Jurkat, Clone E6-1 (cell line): ENCODE measurements at regions not wholly inside any gene's neighbourhood (a gene's known extent, or its start where the extent isn't known, plus 50 kb on each side); places are given as distances from the start of the nearest gene placed in this dataset.
"Not testable (repeated sequence)": the region's sequence is repeated elsewhere in the genome, so short reads cannot be mapped to it uniquely, and the experiment has no call there.

ENCODE experiments used
- DNase-seq: peaks from one replicate; pipeline ENCODE4 v3.0.0-alpha.2; 2011; ENCODE audit warnings: low read depth, low spot score
- H3K4me3 ChIP-seq: 2 replicates; pipeline ENCODE4 v1.5.1; 2011; ENCODE audit warnings: mild to moderate bottlenecking, low read length, control low read depth, moderate library complexity

- no peak for DNase-seq
Measured at GRCh38 chr7:149580328-149580727, 82.7 kb upstream of the ZNF746 start.

GRCh38 chr7:149579365-149579764 is 81.8 kb upstream of the ZNF746 start:
- DNase-seq, H3K4me3 ChIP-seq: not testable (repeated sequence)

More at GRCh38 chr7:149580328-149580727, 82.7 kb upstream of the ZNF746 start:
- no peak overlapping the region for H3K4me3 ChIP-seq

- DNase-seq: not testable (repeated sequence)
Measured at GRCh38 chr7:149574428-149574827, 76.8 kb upstream of the ZNF746 start.

GRCh38 chr7:149573519-149573918 is 75.9 kb upstream of the ZNF746 start:
- no peak for DNase-seq
- no peak overlapping the region for H3K4me3 ChIP-seq

More at GRCh38 chr7:149574428-149574827, 76.8 kb upstream of the ZNF746 start:
- H3K4me3 ChIP-seq: not testable (repeated sequence)

GRCh38 chr7:149572920-149573319 is 75.3 kb upstream of the ZNF746 start:
- DNase-seq, H3K4me3 ChIP-seq: not testable (repeated sequence)

GRCh38 chr7:149570784-149571183 is 73.2 kb upstream of the ZNF746 start:
- DNase-seq: no peak

GRCh38 chr7:149569726-149570422 is 72.3 kb upstream of the ZNF746 start:
- no peak overlapping the region for H3K4me3 ChIP-seq
- DNase-seq: no peak

More at GRCh38 chr7:149570784-149571183, 73.2 kb upstream of the ZNF746 start:
- no peak overlapping the region for H3K4me3 ChIP-seq

GRCh38 chr7:149569025-149569725 is 71.6 kb upstream of the ZNF746 start:
- no peak overlapping the region for H3K4me3 ChIP-seq
- DNase-seq: no peak

- H3K4me3 ChIP-seq: no peak overlapping the region
- no peak for DNase-seq
Measured at GRCh38 chr7:149568218-149568617, 70.6 kb upstream of the ZNF746 start.

- no peak for DNase-seq
- H3K4me3 ChIP-seq: no peak overlapping the region
Measured at GRCh38 chr7:149566103-149566502, 68.5 kb upstream of the ZNF746 start.

- no peak for DNase-seq
- H3K4me3 ChIP-seq: no peak overlapping the region
Measured at GRCh38 chr7:149565096-149565382, 67.4 kb upstream of the ZNF746 start.

GRCh38 chr7:149564340-149565095 is 66.9 kb upstream of the ZNF746 start:
- no peak for DNase-seq
- no peak overlapping the region for H3K4me3 ChIP-seq

GRCh38 chr7:149562602-149563001 is 65.0 kb upstream of the ZNF746 start:
- H3K4me3 ChIP-seq: no peak overlapping the region
- no peak for DNase-seq

- DNase-seq: no peak
Measured at GRCh38 chr7:149561072-149561471, 63.5 kb upstream of the ZNF746 start.

GRCh38 chr7:149559711-149560110 is 62.1 kb upstream of the ZNF746 start:
- no peak overlapping the region for H3K4me3 ChIP-seq
- DNase-seq: no peak

More at GRCh38 chr7:149561072-149561471, 63.5 kb upstream of the ZNF746 start:
- H3K4me3 ChIP-seq: no peak overlapping the region

- H3K4me3 ChIP-seq: no peak overlapping the region
- no peak for DNase-seq
Measured at GRCh38 chr7:149558149-149558861, 60.7 kb upstream of the ZNF746 start.

- H3K4me3 ChIP-seq, DNase-seq: not testable (repeated sequence)
Measured at GRCh38 chr7:149556525-149556924, 58.9 kb upstream of the ZNF746 start.

GRCh38 chr7:149554821-149555220 is 57.2 kb upstream of the ZNF746 start:
- H3K4me3 ChIP-seq, DNase-seq: not testable (repeated sequence)

GRCh38 chr7:149553991-149554390 is 56.4 kb upstream of the ZNF746 start:
- H3K4me3 ChIP-seq: not testable (repeated sequence)

More at GRCh38 chr7:149553991-149554390, 56.4 kb upstream of the ZNF746 start:
- DNase-seq: not testable (repeated sequence)
